ENCODE measurements at regions not wholly inside any gene's neighbourhood (a gene's known extent, or its start where the extent isn't known, plus 50 kb on each side); places are given as distances from the start of the nearest gene placed in this dataset.

DNA sequence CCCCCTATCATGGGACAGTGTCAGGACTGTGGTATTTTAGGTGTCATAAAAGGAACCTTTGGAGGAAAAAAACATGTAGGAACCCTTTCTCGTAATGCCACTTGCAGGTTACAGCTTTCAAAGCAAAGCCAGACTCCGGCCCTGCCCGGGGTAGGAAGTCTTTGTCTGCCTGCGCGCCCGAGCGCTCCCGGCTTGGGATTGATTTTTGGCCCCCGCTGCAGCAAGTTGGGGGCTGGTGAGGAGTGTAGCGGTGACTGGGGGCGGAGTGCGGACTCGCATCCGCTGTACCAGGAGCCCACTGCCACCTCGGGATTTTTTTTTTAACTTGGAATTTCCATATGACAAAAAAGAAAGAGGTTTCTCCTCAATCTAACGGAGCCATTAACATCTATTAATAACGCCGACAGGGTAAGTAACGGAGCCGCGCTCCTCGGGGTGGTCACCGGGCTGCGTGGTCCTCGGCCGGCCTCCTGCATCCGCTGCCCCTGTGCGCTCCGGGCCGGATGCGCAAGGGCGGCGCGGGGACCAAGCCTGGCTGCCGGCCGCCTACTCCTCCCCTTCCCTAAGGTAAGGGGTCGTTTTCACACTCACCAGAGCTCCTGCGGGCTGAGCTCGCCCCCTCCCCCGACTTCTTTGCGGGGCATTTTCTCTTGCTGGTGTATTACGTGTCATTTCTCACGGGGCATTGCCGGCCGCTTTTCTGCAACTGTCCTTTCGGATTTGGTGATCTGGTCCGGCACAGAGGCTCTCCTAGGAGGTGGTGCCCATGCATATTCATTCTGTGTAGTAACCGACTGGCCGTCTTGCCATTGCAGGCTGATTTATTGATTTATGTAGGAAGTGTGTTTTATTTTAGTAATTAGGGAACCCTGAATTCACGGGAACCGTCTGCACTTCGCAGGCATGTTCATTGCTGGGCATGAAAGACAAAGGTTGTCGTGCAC, 219.8 kb upstream of the TOPAZ1 start:
- DNase-seq (ENCODE audit: insufficient read length, low spot score) = no peak
- FAIRE-seq = no peak
- TF ChIP-seq, protein P1, sequence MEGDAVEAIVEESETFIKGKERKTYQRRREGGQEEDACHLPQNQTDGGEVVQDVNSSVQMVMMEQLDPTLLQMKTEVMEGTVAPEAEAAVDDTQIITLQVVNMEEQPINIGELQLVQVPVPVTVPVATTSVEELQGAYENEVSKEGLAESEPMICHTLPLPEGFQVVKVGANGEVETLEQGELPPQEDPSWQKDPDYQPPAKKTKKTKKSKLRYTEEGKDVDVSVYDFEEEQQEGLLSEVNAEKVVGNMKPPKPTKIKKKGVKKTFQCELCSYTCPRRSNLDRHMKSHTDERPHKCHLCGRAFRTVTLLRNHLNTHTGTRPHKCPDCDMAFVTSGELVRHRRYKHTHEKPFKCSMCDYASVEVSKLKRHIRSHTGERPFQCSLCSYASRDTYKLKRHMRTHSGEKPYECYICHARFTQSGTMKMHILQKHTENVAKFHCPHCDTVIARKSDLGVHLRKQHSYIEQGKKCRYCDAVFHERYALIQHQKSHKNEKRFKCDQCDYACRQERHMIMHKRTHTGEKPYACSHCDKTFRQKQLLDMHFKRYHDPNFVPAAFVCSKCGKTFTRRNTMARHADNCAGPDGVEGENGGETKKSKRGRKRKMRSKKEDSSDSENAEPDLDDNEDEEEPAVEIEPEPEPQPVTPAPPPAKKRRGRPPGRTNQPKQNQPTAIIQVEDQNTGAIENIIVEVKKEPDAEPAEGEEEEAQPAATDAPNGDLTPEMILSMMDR (IDR thresholded peaks at IDR 0.05; ENCODE audit: insufficient read depth, missing control alignments) = no peak

DNA sequence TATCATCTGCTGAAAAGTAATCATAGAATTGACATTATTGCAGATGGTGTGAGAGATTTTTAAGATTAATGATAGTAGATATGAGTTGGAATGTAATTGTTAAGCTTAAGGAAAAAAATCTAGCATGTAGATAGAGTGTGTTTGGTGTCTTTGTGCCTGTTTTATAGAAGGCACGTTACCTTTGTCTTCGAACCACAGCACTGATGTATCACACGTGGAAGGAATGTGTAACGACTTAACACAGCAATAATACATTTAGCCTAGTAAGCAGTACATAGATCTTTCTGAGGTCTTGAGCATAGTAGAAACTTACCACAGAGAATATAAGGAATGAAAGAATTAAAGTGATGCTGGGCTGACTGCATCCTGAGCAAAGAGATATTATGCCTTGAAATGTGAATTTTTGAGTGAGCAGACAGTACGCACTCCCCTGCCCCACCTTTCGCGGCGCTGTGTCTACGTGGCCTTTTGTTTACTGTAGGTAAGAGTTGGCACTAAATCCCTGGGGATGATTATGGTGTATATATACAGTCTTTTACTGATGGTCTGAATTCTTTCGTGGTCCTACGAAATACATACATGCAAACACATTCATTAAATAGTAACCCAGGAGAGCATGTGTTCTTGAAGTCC, 217.6 kb upstream of the TOPAZ1 start:
- TF ChIP-seq, protein P1 (IDR thresholded peaks at IDR 0.05; ENCODE audit: insufficient read depth, missing control alignments) = no peak
- FAIRE-seq = no peak
- no peak for DNase-seq (ENCODE audit: insufficient read length, low spot score)

DNA sequence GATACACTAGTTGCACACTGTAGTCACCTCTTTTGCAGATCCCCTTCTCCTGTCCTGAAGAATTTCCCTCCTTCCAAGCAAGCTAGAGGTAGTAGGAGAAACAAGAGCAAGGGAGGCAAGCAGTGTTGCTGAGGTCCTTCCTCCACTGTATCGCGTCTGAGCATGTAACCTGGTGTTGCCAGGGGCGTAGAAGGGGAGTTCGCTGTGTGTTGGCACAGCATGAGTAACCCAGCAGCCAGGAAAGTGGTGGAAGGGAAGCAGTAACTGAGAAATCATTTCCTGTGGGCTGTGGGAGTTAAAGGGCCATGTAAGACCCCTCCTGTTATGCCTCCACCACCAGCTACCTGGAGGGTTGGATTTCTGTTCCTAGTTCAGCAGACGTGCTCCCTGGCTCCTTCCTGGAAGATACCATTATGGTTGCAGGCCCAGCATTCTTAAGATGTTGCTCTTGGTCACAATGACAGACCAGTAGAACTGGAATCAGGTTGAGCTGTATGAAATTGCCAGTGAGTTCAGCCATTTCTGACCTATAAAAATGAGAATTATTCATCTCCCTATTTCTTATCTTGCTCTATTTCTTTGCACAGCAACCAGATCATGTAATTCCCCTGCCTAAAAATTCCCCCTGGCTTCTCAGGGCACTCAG, 215.3 kb upstream of the TOPAZ1 start:
- FAIRE-seq = no peak
- TF ChIP-seq, protein P1 (IDR thresholded peaks at IDR 0.05; ENCODE audit: insufficient read depth, missing control alignments) = no peak

DNA sequence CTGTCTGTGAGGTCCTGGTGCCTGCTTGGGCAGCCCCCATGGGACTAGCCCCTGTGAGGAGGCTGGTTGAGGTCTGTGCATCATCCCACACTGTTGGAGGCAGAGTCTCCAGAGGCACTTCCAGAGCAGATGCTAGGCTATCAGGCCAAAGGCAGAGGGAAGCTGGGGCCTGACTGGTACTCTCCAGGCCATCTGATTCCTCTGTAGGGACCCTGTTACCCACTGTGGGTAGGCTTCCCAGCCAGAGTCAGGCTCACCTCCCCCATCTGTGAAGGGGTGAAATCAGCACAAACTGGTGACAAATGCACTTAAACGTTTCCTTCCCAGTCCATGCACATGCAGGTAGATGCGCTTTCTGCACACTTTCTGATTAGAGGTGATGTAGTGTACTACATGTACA, 212.6 kb upstream of the TOPAZ1 start:
- TF ChIP-seq, protein P1 (IDR thresholded peaks at IDR 0.05; ENCODE audit: insufficient read depth, missing control alignments) = no peak
- no peak for FAIRE-seq
- no peak for DNase-seq (ENCODE audit: insufficient read length, low spot score)

More for the DNA sequence above, 215.3 kb upstream of the TOPAZ1 start:
- no peak for DNase-seq (ENCODE audit: insufficient read length, low spot score)

DNA sequence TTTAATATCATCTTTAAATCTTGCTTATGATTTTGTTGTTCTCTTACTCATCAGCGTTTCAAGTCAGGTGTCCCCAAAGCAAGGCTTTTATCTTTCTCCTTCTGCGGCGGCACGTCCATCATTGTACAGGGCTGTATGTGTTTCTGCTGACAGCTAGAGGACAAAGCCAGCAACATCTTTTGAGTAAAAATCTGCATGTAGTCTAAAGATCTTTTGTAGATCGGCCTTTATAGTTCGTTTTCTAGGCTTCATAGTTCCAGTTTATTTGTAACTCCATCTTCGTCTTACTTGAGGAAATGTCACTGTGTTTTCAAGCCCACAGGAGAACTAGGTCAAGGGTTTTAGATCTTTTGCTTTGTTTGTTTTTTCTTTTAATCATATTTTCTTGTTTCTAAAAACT, 211.4 kb upstream of the TOPAZ1 start:
- TF ChIP-seq, protein P1 (IDR thresholded peaks at IDR 0.05; ENCODE audit: insufficient read depth, missing control alignments) = no peak
- FAIRE-seq (no peak), DNase-seq (ENCODE audit: insufficient read length, low spot score) (no peak)

DNA sequence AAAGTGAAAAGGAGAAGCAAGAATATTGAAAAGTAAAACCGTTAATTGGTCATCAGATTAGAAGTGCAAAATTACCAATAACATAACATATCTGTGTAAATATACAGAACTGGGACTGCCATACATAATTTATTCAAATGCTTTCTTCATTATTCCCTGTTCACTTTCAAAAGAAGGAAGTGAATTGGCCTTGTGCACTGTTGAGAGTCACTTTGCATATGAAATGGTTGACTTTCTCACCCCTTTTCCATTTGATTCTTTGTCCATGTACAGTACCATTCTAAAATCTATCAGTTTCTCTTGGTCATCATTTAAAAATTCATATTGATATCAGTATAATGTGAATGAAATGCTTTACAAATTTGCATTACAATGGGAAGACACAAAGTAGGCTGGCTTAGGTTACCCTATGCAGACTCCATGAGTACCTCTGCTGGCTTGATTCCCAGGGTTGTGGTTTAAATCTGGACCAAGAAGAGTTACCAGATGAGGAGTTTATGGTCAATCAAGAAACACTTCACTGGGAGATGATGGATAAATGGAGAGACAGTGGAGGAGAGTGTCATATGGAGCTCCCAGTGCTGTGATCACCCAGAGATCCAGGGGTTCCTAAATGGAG, 210.9 kb upstream of the TOPAZ1 start:
- TF ChIP-seq, protein P1 (IDR thresholded peaks at IDR 0.05; ENCODE audit: insufficient read depth, missing control alignments) = no peak
- FAIRE-seq = no peak
- no peak for DNase-seq (ENCODE audit: insufficient read length, low spot score)

Measured in D721Med (cell line).